Suprapubic skin (tissue), 4 donors: ENCODE measurements at regions not wholly inside any gene's neighbourhood (a gene's known extent, or its start where the extent isn't known, plus 50 kb on each side); places are given as distances from the start of the nearest gene placed in this dataset.

Source experiments
- DNase-seq, 2 donors: peaks; one replicate each; pipeline ENCODE4 v3.0.0-alpha.2; 2019; ENCODE audit warnings: low spot score in 2 of 2
- H3K27ac ChIP-seq: fragments of 200-600 bp; sonication (generic); one replicate; pipeline ENCODE4 v1.5.1; 2019
- H3K27me3 ChIP-seq: fragments of 200-600 bp; sonication (generic); one replicate; pipeline ENCODE4 v1.5.1; 2019
- H3K36me3 ChIP-seq: fragments of 200-600 bp; sonication (generic); one replicate; pipeline ENCODE4 v1.5.1; 2019
- H3K4me1 ChIP-seq: fragments of 200-600 bp; sonication (generic); one replicate; pipeline ENCODE4 v1.5.1; 2019
- H3K4me3 ChIP-seq: fragments of 200-600 bp; sonication (generic); one replicate; pipeline ENCODE4 v1.5.1; 2019; ENCODE audit warnings: mild to moderate bottlenecking
- H3K9me3 ChIP-seq: fragments of 200-600 bp; sonication (generic); one replicate; pipeline ENCODE4 v1.5.1; 2019
- EP300 ChIP-seq: sonication (generic); formaldehyde crosslinking; IDR thresholded peaks from one replicate; pipeline ENCODE4 v1.6.1; 2017; ENCODE audit warnings: antibody characterized with exemption
- POLR2A ChIP-seq, 2 donors: fragments of 450-650 bp; IDR thresholded peaks; one replicate each; pipeline ENCODE4 v1.6.1; 2017; ENCODE audit warnings: antibody characterized with exemption in 2 of 2, mild to moderate bottlenecking in 2 of 2, moderate library complexity in 2 of 2
- POLR2AphosphoS5 ChIP-seq, 3 donors: sonication (generic); formaldehyde crosslinking; IDR thresholded peaks; one replicate each; pipeline ENCODE4 v1.6.1; 2017; ENCODE audit warnings: antibody characterized with exemption in 3 of 3
- WGBS: methylation state at CpG from one replicate; pipeline ENCODE4 v1.1.5; 2018; 5-methylcytosine and 5-hydroxymethylcytosine counted together
- TF ChIP-seq, protein P1 (sequence below), 2 donors: fragments of 200-600 bp in 1 of 2; fragments of 450-650 bp in 1 of 2; sonication (generic) in 1 of 2; IDR thresholded peaks; one replicate each; pipeline ENCODE4 v1.5.1; 2016 to 2019; ENCODE audit warnings: antibody characterized with exemption in 2 of 2, mild to moderate bottlenecking in 1 of 2, moderate library complexity in 1 of 2

- 94% methylated on average over 2 of the region's 2 CpGs for WGBS
- Histone ChIP-seq H3K27me3 (no peaks in the 10 kb centered on the region), H3K9me3 (no peaks in the 10 kb centered on the region), H3K27ac (no peak overlapping the region), H3K36me3 (no peaks in the 10 kb centered on the region), H3K4me1 (no peaks in the 10 kb centered on the region), H3K4me3 (no peak overlapping the region)
- TF ChIP-seq, protein P1, sequence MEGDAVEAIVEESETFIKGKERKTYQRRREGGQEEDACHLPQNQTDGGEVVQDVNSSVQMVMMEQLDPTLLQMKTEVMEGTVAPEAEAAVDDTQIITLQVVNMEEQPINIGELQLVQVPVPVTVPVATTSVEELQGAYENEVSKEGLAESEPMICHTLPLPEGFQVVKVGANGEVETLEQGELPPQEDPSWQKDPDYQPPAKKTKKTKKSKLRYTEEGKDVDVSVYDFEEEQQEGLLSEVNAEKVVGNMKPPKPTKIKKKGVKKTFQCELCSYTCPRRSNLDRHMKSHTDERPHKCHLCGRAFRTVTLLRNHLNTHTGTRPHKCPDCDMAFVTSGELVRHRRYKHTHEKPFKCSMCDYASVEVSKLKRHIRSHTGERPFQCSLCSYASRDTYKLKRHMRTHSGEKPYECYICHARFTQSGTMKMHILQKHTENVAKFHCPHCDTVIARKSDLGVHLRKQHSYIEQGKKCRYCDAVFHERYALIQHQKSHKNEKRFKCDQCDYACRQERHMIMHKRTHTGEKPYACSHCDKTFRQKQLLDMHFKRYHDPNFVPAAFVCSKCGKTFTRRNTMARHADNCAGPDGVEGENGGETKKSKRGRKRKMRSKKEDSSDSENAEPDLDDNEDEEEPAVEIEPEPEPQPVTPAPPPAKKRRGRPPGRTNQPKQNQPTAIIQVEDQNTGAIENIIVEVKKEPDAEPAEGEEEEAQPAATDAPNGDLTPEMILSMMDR (IDR thresholded peaks at IDR 0.05), result no peak
- TF ChIP-seq EP300, result no peak
- TF ChIP-seq POLR2A (IDR thresholded peaks at IDR 0.05), result no peak
- TF ChIP-seq POLR2AphosphoS5 (IDR thresholded peaks at IDR 0.05), result no peak
- no peak for DNase-seq
Observed at GRCh38 chr6:106035655-106036054, 50.5 kb upstream of the PRDM1 start.

DNA sequence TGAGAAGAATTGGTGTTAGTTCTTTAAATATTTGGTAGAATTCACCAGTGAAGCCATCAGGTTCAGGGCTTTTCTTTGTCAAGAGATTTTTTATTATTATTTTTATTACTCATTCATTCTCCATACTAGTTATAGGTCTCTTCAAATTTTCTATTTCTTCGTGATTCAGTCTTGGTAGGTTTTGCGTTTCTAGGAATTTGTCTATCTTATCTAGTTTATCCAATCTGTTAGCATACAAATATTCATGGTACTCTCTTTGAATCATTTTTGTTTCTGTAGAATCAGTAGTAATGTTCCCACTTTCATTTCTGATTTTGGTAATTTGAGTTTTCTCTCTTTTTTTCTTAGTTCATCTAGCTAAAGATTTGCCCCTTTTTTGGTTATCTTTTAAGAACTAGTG lies 52.3 kb upstream of the PRDM1 start:
- no peak overlapping the region for H3K27ac ChIP-seq
- no peaks in the 10 kb centered on the region for H3K27me3 ChIP-seq
- WGBS, result 87% methylated on average over 2 of the region's 2 CpGs
- no peak overlapping the region for H3K4me3 ChIP-seq
- DNase-seq, result no peak
- no peaks in the 10 kb centered on the region for H3K4me1 ChIP-seq
- TF ChIP-seq, protein P1 (IDR thresholded peaks at IDR 0.05), result no peak
- TF ChIP-seq POLR2AphosphoS5 (IDR thresholded peaks at IDR 0.05), result no peak
- no peak for TF ChIP-seq POLR2A (IDR thresholded peaks at IDR 0.05)
- TF ChIP-seq EP300, result no peak
- H3K36me3 ChIP-seq, result no peaks in the 10 kb centered on the region
- H3K9me3 ChIP-seq, result no peaks in the 10 kb centered on the region

DNA sequence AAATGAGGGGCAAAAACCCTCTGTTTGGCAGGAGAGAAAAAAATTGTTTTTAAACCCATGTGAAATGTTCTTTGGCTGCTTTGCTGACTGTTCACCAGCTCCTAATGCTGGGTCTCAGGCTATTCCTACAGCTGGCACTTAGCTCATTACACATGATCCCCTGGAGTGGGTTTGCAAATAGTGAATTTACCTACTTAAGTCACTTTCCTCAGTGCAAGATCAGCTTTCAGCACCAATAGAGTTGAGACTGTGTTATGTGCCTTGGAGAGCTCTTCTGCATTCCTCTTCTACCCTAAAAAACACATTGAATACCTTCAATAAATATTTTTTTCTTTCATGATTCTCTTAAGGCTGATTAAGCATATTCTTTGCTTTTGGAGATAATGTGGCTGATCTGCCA lies 58.4 kb upstream of the PRDM1 start:
- no peak overlapping the region for H3K27ac ChIP-seq
- no peak for DNase-seq
- H3K4me1 ChIP-seq, result no peaks in the 10 kb centered on the region
- no peak overlapping the region for H3K4me3 ChIP-seq
- no peaks in the 10 kb centered on the region for H3K36me3 ChIP-seq
- TF ChIP-seq POLR2AphosphoS5 (IDR thresholded peaks at IDR 0.05) (no peak), POLR2A (IDR thresholded peaks at IDR 0.05) (no peak), EP300 (no peak)
- TF ChIP-seq, protein P1 (IDR thresholded peaks at IDR 0.05), result no peak
- H3K9me3 ChIP-seq, result no peaks in the 10 kb centered on the region
- H3K27me3 ChIP-seq, result no peaks in the 10 kb centered on the region

- Histone ChIP-seq H3K27ac (no peak overlapping the region), H3K4me1 (no peaks in the 10 kb centered on the region), H3K9me3 (no peaks in the 10 kb centered on the region), H3K36me3 (no peaks in the 10 kb centered on the region), H3K4me3 (no peak overlapping the region), H3K27me3 (no peaks in the 10 kb centered on the region)
- DNase-seq, result no peak
- TF ChIP-seq POLR2AphosphoS5 (IDR thresholded peaks at IDR 0.05) (no peak), POLR2A (IDR thresholded peaks at IDR 0.05) (no peak), EP300 (no peak)
- TF ChIP-seq, protein P1 (IDR thresholded peaks at IDR 0.05), result no peak
- 61% methylated on average over 17 of the region's 17 CpGs for WGBS
Observed at GRCh38 chr6:106026748-106027715, 59.1 kb upstream of the PRDM1 start.

DNA sequence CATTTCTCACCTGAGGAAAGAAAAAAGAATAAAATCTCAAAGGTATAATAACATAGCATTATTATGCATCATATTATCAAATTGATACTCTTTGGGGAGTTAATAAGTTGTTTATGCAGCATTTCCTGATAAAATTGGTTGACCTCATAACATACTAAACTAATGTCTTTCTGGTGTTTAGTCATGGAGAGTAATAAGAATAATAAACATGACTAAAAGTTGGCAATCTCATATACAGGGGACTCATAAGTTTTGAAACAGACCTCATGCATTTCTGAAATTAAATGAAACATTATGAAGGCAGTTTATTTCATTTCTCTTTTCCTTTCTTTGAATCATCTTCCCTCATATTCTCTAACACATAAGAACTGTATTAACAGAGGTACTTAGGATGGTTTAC lies 60.5 kb upstream of the PRDM1 start:
- no peak for DNase-seq
- Histone ChIP-seq H3K27me3 (no peaks in the 10 kb centered on the region), H3K4me3 (no peak overlapping the region), H3K4me1 (no peaks in the 10 kb centered on the region), H3K36me3 (no peaks in the 10 kb centered on the region), H3K9me3 (no peaks in the 10 kb centered on the region), H3K27ac (no peak overlapping the region)
- TF ChIP-seq, protein P1 (IDR thresholded peaks at IDR 0.05), result no peak
- TF ChIP-seq POLR2A (IDR thresholded peaks at IDR 0.05) (no peak), EP300 (no peak), POLR2AphosphoS5 (IDR thresholded peaks at IDR 0.05) (no peak)
